ENCODE measurements at regions not wholly inside any gene's neighbourhood (a gene's known extent, or its start where the extent isn't known, plus 50 kb on each side); places are given as distances from the start of the nearest gene placed in this dataset.
"Not testable (repeated sequence)": the region's sequence is repeated elsewhere in the genome, so short reads cannot be mapped to it uniquely, and the experiment has no call there.

GRCh38 chr5:110872200-110872599, 133.4 kb downstream of the SLC25A46 start:
- Histone ChIP-seq H3K36me3 (ENCODE audit: insufficient read depth, low read length, poor library complexity, severe bottlenecking) (no peaks in the 10 kb centered on the region), H3K4me3 (ENCODE audit: low read depth, low read length, poor library complexity, severe bottlenecking) (no peak overlapping the region), H3K27ac (ENCODE audit: low read depth, low read length, poor library complexity, severe bottlenecking) (no peak overlapping the region), H3K4me1 (ENCODE audit: insufficient read depth, low read length, poor library complexity, severe bottlenecking) (no peaks in the 10 kb centered on the region), H3K9me3 (ENCODE audit: low read depth, low read length, poor library complexity, severe bottlenecking) (no peaks in the 10 kb centered on the region), H3K27me3 (replicated peaks; ENCODE audit: insufficient read depth, low read depth, low read length, poor library complexity) (no peaks in the 10 kb centered on the region)
- DNase-seq (ENCODE audit: low spot score): no peak
- CTCF ChIA-PET: no interaction called here
- POLR2A ChIA-PET (ENCODE audit: low non-redundant PET): no interaction called here
- TF ChIP-seq, protein P1, sequence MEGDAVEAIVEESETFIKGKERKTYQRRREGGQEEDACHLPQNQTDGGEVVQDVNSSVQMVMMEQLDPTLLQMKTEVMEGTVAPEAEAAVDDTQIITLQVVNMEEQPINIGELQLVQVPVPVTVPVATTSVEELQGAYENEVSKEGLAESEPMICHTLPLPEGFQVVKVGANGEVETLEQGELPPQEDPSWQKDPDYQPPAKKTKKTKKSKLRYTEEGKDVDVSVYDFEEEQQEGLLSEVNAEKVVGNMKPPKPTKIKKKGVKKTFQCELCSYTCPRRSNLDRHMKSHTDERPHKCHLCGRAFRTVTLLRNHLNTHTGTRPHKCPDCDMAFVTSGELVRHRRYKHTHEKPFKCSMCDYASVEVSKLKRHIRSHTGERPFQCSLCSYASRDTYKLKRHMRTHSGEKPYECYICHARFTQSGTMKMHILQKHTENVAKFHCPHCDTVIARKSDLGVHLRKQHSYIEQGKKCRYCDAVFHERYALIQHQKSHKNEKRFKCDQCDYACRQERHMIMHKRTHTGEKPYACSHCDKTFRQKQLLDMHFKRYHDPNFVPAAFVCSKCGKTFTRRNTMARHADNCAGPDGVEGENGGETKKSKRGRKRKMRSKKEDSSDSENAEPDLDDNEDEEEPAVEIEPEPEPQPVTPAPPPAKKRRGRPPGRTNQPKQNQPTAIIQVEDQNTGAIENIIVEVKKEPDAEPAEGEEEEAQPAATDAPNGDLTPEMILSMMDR (conservative IDR thresholded peaks at IDR 0.05; ENCODE audit: low read depth, low read length): no peak
- no peak for TF ChIP-seq EZH2 (IDR thresholded peaks at IDR 0.05; ENCODE audit: borderline replicate concordance, low read depth, low read length, poor library complexity, severe bottlenecking)
- intact Hi-C loops (cut with micrococcal nuclease; ENCODE audit: unreplicated experiment): no loop called here
- no TSS peak for BruUV-seq (replicated peaks)

DNA sequence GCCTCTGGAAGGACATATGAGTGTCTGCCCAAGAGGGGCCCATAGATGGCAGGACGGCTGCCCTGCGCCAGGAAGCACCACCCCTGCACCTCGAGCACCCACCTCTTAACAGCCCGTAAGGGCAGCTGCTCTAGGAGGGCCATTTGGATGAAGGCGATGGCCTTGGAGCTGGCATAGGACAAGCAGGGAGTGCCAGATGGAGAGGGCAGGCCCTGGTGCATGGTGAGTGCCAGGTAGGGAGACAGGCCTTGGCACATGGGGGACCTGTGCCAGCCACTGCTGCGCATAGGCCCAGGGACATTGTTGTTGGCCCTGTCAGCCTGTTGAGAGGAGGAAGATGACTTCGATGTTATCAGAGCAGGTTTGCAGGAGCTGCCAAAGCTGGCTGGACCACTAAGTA, 134.2 kb downstream of the SLC25A46 start:
- Histone ChIP-seq H3K36me3 (ENCODE audit: insufficient read depth, low read length, poor library complexity, severe bottlenecking) (no peaks in the 10 kb centered on the region), H3K27me3 (replicated peaks; ENCODE audit: insufficient read depth, low read depth, low read length, poor library complexity) (no peaks in the 10 kb centered on the region), H3K4me1 (ENCODE audit: insufficient read depth, low read length, poor library complexity, severe bottlenecking) (no peaks in the 10 kb centered on the region), H3K9me3 (ENCODE audit: low read depth, low read length, poor library complexity, severe bottlenecking) (no peaks in the 10 kb centered on the region), H3K4me3 (ENCODE audit: low read depth, low read length, poor library complexity, severe bottlenecking) (no peak overlapping the region), H3K27ac (ENCODE audit: low read depth, low read length, poor library complexity, severe bottlenecking) (no peak overlapping the region)
- no peak for DNase-seq (ENCODE audit: low spot score)
- ChIA-PET POLR2A (ENCODE audit: low non-redundant PET) (no interaction called here), CTCF (no interaction called here)
- intact Hi-C loops (cut with micrococcal nuclease; ENCODE audit: unreplicated experiment): no loop called here
- no peak for TF ChIP-seq EZH2 (IDR thresholded peaks at IDR 0.05; ENCODE audit: borderline replicate concordance, low read depth, low read length, poor library complexity, severe bottlenecking)
- TF ChIP-seq, protein P1 (conservative IDR thresholded peaks at IDR 0.05; ENCODE audit: low read depth, low read length): no peak
- BruUV-seq (replicated peaks): no TSS peak

- ChIA-PET POLR2A (ENCODE audit: low non-redundant PET) (no interaction called here), CTCF (no interaction called here)
- Histone ChIP-seq H3K4me3 (ENCODE audit: low read depth, low read length, poor library complexity, severe bottlenecking) (no peak overlapping the region), H3K36me3 (ENCODE audit: insufficient read depth, low read length, poor library complexity, severe bottlenecking) (no peaks in the 10 kb centered on the region), H3K9me3 (ENCODE audit: low read depth, low read length, poor library complexity, severe bottlenecking) (no peaks in the 10 kb centered on the region), H3K27me3 (replicated peaks; ENCODE audit: insufficient read depth, low read depth, low read length, poor library complexity) (no peaks in the 10 kb centered on the region), H3K4me1 (ENCODE audit: insufficient read depth, low read length, poor library complexity, severe bottlenecking) (no peaks in the 10 kb centered on the region), H3K27ac (ENCODE audit: low read depth, low read length, poor library complexity, severe bottlenecking) (no peak overlapping the region)
- no peak for TF ChIP-seq EZH2 (IDR thresholded peaks at IDR 0.05; ENCODE audit: borderline replicate concordance, low read depth, low read length, poor library complexity, severe bottlenecking)
- TF ChIP-seq, protein P1 (conservative IDR thresholded peaks at IDR 0.05; ENCODE audit: low read depth, low read length): no peak
- intact Hi-C loops (cut with micrococcal nuclease; ENCODE audit: unreplicated experiment): no loop called here
- BruUV-seq (replicated peaks): no TSS peak
- no peak for DNase-seq (ENCODE audit: low spot score)
Observed at GRCh38 chr5:110873773-110874437, 135.1 kb downstream of the SLC25A46 start.

GRCh38 chr5:110875115-110875514, 136.3 kb downstream of the SLC25A46 start:
- H3K27ac ChIP-seq (ENCODE audit: low read depth, low read length, poor library complexity, severe bottlenecking); BruUV-seq (replicated peaks); intact Hi-C loops (cut with micrococcal nuclease; ENCODE audit: unreplicated experiment); CTCF ChIA-PET; H3K4me1 ChIP-seq (ENCODE audit: insufficient read depth, low read length, poor library complexity, severe bottlenecking); H3K27me3 ChIP-seq (replicated peaks; ENCODE audit: insufficient read depth, low read depth, low read length, poor library complexity); H3K9me3 ChIP-seq (ENCODE audit: low read depth, low read length, poor library complexity, severe bottlenecking); POLR2A ChIA-PET (ENCODE audit: low non-redundant PET); DNase-seq (ENCODE audit: low spot score); H3K4me3 ChIP-seq (ENCODE audit: low read depth, low read length, poor library complexity, severe bottlenecking); H3K36me3 ChIP-seq (ENCODE audit: insufficient read depth, low read length, poor library complexity, severe bottlenecking): not testable (repeated sequence)
